GM21515 (cell line): ENCODE measurements at regions not wholly inside any gene's neighbourhood (a gene's known extent, or its start where the extent isn't known, plus 50 kb on each side); places are given as distances from the start of the nearest gene placed in this dataset.

Source experiments
- ATAC-seq: cut with Tn5 transposase; IDR thresholded peaks from one replicate; pipeline ENCODE4 v1.9.1; 2021; ENCODE audit not compliant: unreplicated experiment

GRCh38 chr2:193562031-193562430 lies 1367.3 kb upstream of the TMEFF2 start:
- no peak for ATAC-seq

DNA sequence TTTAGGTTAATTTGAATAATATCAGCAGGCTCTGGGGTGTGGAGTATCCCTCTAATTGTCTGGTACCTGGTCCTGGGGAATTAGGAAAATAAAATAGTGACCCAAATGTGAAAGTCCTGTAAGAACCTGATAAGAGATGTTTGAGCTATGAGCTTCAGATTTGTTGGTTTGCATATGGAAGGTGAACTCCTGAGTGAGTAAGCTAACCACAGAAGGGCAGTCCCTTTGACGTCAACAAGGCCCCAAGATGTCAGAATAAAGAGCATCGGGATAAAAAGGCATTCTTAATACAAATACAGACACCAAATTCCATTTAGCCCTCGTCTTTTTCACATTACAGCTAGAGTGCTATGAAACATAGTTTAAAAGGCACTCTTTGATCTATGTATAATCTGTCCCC lies 1366.3 kb upstream of the TMEFF2 start:
- ATAC-seq, result peak; percentile 51

DNA sequence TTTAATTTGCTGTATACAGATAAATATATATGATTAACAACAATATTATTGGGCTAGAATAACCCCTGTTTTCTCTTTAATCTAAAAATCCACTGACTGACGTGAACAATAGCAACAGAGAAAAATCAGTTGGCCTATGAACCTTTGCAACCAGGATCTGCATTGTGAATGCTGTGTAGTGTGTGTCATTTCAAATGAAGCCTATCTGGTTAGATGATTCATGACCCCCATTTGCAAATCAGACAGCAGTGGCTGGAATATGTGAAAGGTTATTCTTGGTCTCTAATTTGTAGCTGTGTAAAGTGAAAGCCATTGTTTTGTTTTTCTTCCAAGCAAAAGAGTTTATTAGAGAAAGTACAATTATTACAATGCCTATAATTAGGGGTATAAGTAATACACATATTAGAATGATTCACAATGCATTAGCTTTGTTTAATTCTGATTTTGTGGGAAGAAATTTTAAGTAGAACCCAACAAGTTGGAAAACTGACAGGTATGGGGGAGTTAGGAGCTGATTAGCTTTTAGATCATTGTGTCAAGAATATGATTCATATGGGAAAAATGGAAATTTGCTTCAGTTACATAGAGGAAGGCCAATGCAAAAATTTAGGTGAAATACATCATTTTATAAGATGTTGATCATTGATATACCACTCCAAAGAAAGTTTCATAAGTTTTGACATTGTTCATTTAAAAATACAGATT lies 1362.2 kb upstream of the TMEFF2 start:
- no peak for ATAC-seq

DNA sequence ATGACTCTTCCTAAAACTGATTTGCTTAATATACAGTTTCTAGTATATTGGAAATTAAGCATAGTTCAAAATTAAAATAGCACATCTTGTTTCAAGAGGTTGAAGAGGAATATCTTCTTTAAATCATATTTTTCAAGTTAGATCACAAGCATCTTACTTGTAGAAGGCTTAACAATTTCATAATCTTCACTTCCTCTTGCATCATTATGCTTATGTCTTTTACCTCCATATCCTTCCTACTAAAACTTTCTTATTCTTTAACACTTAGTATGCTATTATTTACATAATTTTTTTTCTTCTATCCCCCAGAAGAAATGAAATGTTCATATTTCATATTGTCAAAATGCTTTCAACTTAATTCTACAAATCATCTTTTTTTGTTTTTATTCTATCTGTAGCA lies 1354.9 kb upstream of the TMEFF2 start:
- ATAC-seq, result no peak

- no peak for ATAC-seq
Observed at GRCh38 chr2:193542762-193543161, 1348.0 kb upstream of the TMEFF2 start.

- ATAC-seq, result peak; percentile 88
Observed at GRCh38 chr2:193539188-193539587, 1344.5 kb upstream of the TMEFF2 start.

- no peak for ATAC-seq
Observed at GRCh38 chr2:193538061-193538460, 1343.3 kb upstream of the TMEFF2 start.

DNA sequence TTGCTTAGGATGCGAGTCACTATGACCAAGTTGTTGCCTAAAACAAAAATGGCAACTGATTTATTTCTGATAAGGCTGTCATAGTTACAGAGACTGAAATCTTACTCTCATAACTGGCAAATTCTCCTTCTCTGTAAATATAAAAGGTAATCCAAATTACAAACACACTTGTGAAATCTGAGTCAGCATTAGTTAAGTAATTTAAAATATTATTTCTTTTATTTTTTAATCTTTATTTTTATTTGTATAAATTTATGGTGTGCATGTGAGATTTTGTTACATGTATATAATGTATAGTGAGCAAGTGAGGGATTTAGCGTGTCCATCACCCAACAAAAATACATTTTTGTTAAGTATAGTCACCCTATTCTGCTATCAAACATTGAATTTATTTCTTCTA lies 1342.8 kb upstream of the TMEFF2 start:
- ATAC-seq, result no peak

GRCh38 chr2:193528458-193528857 lies 1333.7 kb upstream of the TMEFF2 start:
- ATAC-seq, result no peak

GRCh38 chr2:193527146-193527545 lies 1332.4 kb upstream of the TMEFF2 start:
- no peak for ATAC-seq

DNA sequence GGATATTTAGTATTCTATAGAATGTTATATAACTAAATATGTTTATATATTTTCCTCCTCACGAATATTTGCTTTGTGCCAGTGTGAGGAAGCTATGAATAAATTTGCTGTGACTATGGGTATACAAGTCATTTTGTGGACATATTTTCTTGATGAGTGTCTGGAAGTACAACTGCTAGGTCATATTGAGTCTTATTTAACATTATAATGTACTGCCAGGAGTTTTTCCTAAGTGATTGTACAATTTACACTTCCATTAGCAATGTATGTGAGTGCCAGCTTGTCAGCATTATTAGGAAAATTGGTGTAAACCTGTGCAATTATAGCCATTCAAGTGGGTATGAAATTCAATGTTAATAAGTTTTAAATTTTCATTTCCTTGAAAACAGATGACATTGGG lies 1328.9 kb upstream of the TMEFF2 start:
- no peak for ATAC-seq

DNA sequence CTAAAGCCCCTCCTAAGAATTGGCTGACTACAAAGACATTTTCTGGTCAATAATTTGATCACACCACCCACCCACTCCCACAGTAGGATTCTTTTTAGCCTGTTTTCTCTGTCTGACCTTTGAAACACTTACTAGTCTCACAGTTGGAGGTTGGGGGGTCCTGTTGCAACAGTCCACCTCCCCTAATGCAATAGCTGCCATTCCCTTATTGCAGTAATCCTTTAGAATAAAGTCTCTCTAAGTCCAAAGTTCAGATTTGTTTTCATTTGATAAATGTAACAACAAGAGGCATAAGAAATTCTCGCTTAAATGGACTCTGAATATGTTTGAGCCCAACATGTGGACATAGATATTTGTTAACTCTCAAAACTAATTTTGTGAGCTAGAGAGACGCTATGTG lies 1326.8 kb upstream of the TMEFF2 start:
- ATAC-seq, result no peak

DNA sequence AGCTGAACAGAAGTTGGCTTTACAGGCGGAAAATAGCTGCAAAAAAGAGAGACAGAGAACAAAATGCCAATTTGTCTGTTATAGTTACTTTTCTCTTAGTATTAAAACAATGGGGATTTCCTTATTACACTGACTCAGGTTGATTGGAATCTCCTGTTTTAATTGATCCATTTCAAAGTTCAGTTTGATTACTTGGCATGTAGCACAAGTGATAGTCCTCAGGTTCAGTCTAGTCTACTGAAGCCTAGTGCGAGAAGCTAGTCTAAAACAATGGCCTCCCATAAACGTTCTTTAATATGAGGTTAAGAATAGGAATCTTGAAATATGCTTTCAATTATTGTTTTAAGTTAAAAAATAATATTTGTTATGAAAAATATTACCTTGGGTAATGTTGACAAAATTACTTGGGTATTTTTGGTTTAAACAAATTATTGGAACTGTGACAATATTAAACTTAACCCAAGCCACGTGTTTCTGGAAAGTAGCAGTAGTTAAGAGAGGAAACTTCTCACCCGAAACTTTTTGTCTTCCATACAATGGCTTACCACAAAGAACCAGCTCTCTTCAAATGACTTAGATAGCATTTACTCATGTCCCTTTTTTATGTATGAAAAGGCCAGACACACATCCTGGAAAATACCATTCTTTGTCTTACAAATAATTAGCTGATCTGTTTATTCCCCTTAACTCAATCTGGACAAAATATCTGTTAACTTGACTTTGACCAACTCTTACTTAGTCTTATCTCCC lies 1326.2 kb upstream of the TMEFF2 start:
- ATAC-seq, result no peak

DNA sequence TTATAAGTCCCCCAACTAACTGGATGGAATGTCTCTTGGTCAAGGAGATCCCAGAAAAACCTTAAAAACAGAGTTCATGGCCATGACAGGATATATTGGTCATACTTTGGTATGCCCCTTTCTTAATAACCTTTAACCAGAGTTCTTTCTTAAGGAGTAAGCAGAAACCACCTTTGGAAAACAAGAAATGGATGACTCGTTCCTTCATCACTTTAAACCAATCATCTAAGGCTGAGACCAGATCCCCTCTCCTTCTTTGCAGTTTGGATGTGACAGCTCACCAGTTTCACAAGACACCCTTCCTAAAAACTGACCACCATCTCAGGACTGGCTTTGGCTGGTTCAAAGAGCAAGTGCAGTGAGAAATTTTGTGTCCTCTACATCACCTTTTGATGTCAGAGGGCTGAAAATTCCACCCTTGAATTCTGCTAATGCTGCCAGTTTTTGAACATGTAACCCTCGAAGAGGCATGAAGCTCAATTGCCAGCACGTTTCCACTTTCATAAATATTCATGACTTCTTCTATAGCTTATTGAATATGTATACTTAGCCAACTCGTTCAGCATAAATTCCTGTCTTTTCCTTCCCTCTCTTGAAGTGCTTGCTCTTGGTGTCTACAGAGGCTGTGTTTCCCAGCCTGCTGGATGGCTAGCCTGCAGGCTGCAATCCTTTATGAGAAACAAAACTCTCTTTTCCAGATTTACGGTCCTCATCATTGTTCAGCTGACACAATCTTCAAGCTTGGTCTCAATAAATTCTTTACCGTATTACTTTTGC lies 1323.5 kb upstream of the TMEFF2 start:
- ATAC-seq, result no peak

DNA sequence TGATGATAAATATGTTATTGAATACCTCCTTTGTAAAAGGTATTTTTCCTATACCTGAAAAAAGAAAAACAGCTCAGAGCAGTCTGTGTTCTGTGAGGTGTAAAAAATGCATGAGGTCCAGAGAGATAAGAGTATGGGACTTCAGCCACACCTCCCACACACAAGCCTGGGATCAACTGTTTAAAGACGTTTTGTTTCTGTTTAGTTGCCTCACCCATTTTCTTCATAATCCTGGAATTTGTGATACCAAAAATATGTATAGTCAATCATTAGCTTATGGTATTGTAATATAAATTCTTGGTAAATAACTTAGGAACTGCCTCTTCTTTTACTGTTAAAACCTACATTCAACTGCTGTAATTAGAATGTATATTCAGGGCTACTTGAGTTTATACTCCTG lies 1322.9 kb upstream of the TMEFF2 start:
- ATAC-seq, result no peak

DNA sequence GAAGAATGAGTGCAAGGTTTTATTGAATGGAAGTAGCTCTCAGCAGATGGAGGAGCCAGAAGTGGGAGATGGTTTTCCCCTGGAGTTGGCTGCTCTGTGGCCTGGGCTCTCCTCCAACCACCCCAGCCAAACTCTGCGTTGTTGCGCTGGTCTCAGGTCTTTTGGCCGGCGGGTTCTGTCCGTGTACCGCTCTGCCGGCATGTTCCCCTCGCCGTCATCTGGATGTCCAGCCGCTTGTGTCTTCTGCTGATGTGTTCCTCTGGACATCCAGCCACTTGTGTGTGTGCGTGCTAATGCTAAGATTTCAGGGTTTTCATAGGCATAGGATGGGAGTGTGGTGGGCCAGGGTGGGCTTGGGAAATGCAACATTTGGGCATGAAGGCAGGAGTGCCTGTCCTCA lies 1311.3 kb upstream of the TMEFF2 start:
- ATAC-seq, result no peak

DNA sequence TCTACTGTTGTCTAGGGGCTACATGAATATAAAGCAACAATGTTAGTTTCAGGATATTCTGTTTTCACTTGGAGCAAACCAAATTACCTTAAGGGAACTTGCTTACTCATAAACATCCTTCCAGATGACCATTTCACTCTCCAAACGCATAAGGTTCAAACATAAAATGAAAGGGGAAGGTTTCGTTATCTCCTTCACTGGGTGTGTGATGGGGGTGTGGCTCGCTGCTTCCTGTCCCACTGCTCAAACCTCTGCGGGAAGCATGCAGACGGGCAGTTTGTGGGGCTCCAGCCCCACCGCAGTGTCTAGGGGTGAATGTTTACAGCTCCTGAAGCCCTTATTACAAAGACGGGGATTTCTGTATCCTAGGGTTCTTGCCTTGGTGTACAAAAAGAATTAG lies 1310.9 kb upstream of the TMEFF2 start:
- ATAC-seq, result no peak

DNA sequence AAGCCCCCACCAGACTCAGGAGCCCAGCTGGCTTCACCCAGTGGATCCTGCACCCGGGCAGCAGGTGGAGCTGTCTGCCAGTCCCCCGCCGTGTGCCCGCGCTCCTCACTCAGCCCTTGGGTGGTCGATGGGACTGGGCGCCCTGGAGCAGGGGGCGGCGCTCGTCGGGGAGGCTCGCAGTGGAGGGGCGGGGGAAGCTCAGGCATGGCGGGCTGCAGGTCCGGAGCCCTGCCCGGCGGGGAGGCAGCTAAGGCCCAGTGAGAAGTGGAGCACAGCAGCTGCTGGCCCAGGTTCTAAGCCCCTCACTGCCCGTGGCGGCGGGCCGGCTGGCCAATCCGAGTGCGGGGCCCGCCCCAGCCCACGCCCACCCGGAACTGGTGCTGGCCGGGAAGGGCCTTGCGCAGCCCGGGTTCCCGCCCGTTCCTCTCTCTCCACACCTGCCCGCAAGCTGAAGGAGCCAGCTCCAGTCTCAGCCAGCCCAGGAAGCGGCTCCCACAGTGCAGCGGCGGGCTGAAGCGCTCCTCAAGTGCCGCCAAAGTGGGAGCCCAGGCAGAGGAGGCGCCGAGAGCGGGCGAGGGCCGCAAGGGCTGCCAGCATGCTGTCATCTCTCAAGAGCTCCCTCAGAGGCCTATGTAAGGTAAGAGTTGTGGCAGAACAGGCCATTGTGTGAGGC lies 1307.8 kb upstream of the TMEFF2 start:
- no peak for ATAC-seq

GRCh38 chr2:193496786-193497185 lies 1302.1 kb upstream of the TMEFF2 start:
- ATAC-seq, result no peak

DNA sequence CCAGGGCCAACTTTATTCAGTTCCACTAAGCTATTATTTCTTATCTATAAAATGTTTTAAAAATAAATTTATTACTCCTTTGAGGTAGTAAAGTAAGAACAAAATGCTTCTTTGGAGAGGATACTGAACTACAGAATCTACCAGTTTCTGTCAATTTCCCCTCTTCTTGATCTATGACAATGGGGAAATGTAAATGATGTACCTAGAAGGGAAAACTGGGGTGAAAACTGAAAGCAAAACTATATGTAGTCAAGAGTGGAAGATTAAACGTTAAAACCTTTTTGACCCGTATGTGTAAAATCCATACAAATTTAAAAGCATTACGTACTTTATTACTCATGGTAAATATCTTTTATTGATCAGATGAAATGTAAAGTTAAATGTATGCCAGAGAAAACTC lies 1287.8 kb upstream of the TMEFF2 start:
- ATAC-seq, result peak; percentile 90

DNA sequence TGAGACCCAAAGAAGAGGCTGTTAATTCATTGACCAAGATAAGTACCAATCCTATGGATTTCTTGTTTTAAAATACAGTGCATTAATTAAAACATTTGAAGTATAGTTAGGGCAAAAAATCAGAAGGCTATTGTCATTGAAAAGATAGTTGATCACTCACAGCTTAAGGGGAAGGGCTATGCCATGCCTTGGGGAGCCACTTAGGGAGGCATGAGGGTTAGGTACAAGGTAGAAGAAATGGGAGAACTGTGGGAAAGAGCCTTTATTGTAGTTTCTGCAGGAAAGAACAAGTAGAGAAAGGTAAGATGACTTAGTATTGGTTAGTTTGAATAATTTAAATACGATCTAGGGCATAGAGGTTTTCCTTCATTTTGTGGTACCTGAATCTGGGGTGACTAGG lies 1285.5 kb upstream of the TMEFF2 start:
- ATAC-seq, result no peak
